ENCODE measurements at regions not wholly inside any gene's neighbourhood (a gene's known extent, or its start where the extent isn't known, plus 50 kb on each side); places are given as distances from the start of the nearest gene placed in this dataset.

- TF ChIP-seq TARDBP (IDR thresholded peaks at IDR 0.05) = no peak
- no peak for TF ChIP-seq FOXA1 (IDR thresholded peaks at IDR 0.05)
- no peak for TF ChIP-seq ZNF384 (IDR thresholded peaks at IDR 0.05)
- no peak for TF ChIP-seq CTBP1 (IDR thresholded peaks at IDR 0.05; ENCODE audit: borderline replicate concordance)
- no peak for TF ChIP-seq PKNOX1 (IDR thresholded peaks at IDR 0.05)
These were observed 107.6 kb downstream of the C12orf50 start for GRCh38 chr12:87921621-87922020.

Measured in HEK293T (cell line).